ENCODE measurements at regions not wholly inside any gene's neighbourhood (a gene's known extent, or its start where the extent isn't known, plus 50 kb on each side); places are given as distances from the start of the nearest gene placed in this dataset.
"Not testable (repeated sequence)": the region's sequence is repeated elsewhere in the genome, so short reads cannot be mapped to it uniquely, and the experiment has no call there.

DNA sequence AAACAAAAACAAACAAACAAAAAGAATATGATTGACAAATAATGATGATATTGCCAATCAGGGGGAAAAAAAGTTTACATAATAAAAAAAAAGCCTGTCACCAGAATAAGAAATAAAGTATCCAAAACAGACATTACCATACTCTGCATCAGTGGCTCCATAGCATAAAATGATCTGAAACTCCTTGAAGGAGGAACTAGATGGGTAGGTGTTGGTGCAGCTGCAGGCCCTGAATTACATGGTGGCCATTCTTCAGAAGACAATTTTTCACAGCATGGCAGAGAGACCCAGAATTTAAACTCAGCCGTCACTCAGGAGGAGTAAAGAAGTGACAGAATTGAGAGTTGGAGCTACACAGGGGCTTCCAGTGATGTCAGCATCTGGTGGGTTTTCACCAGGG is 60.2 kb downstream of the GLUL start:
- no peak for DNase-seq

- peak; percentile 6 for DNase-seq
These were observed 61.3 kb downstream of the GLUL start for GRCh38 chr1:182330303-182330702.

DNA sequence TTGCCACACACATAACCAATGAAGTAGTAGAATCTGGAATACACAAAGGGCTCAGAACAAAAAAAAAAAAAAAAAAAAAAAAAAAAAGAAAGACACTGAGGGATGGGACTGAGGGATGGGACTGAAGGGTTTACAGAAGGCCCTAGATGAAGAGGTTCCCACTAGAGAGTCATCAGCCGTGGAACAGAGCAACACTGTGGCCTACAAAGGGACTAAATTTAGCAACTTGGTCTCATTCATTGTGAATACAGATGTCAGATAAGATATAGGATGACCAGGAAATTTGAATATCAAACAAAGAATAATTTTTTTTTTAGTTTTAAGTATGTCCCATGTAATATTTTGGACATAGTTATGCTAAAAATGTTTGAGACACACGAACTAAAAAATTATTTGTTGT is 62.1 kb downstream of the GLUL start:
- no peak for DNase-seq

DNA sequence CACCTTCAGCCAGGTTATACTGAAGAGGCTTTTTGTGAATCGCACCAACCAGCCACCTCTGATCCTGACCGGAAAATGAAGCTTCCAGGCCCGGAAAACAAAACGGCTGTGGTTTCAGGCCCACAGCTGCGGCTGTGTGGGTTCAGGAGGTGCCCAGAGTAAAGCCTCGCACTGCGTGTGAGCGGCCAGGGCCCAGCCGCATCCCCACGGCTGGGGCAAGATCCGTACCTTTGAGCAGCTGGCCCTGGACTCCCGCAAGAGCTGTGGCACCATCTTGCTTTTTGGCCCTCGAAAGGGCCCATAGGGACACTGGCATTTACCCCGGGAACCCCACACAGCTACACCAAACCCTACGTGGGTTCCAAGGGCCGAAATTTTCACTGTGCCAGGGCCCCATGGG is 63.0 kb downstream of the GLUL start:
- DNase-seq, result no peak

GRCh38 chr1:182325339-182325738 is 66.3 kb downstream of the GLUL start:
- DNase-seq, result no peak

DNA sequence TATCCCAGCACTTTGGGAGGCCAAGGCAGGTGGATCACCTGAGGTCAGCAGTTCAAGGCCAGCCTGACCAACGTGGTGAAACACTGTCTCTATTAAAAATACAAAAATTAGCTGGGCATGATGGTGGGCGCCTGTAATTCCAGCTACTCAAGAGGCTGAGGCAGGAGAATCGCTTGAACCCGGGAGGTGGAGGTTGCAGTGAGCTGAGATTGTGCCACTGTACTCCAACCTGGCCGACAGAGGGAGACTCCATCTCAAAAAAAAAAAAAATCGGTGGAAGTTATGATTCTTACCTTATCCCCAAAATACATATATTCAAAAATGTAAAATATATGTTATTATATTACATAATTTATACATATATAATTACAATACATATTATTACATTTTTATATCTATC is 70.1 kb downstream of the GLUL start:
- not testable (repeated sequence) for DNase-seq

- DNase-seq, result no peak
These were observed 73.9 kb downstream of the GLUL start for GRCh38 chr1:182317611-182318161.

DNA sequence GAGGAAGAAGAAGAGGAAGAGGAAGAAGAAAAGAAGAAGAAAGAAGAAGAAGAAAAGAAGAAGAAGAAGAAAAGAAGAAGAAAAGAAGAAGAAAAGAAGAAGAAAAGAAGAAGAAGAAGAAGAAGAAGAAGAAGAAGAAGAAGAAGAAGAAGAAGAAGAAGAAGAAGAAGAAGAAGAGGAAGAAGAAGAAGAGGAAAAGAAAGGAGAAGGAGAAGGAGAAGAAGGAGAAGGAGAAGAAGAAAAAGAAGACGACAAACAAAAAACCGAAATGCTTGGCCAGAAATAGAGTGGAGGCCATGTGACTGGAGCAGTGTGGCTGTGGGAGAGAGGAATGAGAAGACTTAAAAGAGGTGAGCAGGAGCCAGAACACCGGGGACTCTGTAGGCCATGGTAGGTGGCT is 75.1 kb downstream of the GLUL start:
- not testable (repeated sequence) for DNase-seq

GRCh38 chr1:182315167-182315556 is 76.4 kb downstream of the GLUL start:
- no peak for DNase-seq

DNA sequence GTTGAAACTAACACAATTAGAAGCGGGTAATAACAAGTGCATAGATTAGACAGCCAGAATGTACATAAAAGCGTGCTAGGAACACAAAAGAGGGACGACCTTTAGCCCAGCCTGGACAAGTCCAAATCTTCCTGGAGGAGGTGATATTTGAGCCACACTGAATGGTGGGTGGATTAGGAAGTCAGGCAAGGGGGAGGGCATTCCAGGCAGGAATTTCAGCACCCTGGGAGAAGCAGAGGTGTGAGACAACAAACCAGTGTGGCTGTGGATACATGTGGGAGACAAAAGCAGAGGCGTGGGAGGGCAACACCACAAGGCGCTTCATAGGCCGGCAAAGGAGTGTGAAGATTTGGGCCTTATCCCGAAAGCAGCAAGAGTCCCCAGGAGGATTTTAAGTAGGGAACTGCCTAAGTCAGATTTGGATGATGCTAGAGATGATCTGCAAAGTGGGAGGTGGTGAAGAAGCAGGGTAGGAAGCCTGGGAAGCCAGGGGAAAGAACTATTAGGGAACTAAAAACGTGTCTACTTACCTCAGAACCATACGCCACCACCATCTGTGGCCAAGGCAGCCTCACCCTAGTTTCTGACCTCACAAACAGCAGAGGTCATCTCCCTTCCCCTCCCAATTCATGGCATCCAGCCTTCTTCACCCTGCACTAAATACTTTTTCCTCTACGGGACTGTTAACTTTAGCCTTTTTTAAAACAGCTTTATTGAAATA is 81.8 kb downstream of the GLUL start:
- no peak for DNase-seq

DNA sequence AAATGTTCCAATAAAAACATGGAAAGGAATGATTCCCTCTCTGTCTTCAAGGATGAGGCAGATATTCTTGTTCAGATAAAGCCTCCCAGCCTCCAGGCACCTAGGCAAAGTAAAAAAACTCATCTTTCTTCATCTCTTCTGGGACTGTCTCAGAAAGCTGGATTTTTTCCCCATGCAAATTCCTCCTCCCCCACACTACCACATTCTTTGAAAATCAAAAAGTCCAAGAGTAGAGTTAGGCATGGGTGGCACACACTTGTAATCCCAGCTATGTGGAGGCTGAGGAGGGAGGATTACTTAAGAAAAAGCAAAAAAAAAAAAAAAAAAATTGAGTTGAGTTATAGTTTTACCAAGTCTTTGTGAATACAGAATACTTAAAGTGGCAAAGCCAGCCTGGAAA is 82.8 kb downstream of the GLUL start:
- no peak for DNase-seq

DNA sequence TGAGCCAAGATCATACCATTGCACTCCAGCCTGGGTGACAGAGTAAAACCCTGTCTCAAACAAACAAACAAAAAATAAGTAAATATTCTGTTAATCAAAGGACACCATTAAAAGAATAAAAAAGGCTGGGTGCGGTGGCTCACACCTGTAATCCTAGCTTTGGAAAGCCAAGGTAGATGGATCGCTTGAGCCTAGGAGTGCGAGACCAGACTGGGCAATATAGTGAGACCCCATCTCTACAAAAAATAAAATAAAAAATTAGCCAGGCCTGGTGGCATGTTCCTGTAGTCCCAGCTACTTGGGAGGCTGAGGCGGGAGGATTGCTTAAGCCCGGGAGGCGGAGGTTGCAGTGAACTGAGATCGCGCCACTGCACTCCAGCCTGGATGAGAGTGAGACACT is 84.1 kb downstream of the GLUL start:
- DNase-seq, result not testable (repeated sequence)

GRCh38 chr1:182305861-182306260 is 85.7 kb downstream of the GLUL start:
- no peak for DNase-seq

- no peak for DNase-seq
These were observed 87.0 kb downstream of the GLUL start for GRCh38 chr1:182304627-182305026.

GRCh38 chr1:182304218-182304617 is 87.4 kb downstream of the GLUL start:
- no peak for DNase-seq

DNA sequence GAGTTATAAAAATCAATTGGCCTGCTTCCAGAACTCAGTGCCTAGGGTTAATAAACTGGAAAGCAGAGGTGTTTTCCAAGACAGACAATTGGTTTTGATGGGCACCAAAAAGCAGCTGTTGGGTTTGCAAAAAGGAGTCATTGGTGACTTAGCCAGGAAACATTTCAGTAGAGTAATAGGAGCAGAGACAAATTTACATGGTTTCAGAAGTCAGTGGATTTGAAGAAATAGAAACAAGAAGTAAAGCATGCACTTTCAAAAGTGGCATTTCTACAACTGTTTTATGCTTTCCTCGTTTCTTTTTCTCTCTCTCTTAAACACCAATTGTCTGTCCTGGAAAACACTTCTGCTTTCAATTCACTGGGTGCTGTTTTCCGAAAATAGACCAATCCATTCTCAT is 87.8 kb downstream of the GLUL start:
- DNase-seq, result no peak

GRCh38 chr1:182301467-182302198 is 90.0 kb downstream of the GLUL start:
- no peak for DNase-seq

DNA sequence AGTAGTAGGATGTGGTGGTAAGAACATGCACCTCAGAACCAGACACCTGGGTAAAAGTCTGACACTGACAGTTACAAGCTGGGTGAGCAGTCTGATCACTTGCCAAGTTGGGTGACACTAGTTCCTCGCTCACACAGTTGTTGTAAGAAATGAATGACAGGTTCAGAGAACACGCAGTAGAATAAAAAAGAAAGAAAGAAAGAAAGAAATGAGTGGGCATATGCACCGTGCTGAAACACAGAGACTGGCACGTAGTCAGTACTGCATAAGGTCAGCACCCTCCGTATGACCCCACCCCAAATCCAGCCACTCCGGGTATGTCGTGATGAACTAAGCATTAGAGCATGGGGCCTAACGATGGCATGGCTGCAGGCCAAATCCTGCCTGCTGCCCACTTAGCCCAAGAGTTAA is 90.6 kb downstream of the GLUL start:
- DNase-seq, result no peak

GRCh38 chr1:182299728-182300616 is 91.6 kb downstream of the GLUL start:
- peak; percentile 49 for DNase-seq

GRCh38 chr1:182299054-182299727 is 92.4 kb downstream of the GLUL start:
- DNase-seq, result not testable (repeated sequence)

DNA sequence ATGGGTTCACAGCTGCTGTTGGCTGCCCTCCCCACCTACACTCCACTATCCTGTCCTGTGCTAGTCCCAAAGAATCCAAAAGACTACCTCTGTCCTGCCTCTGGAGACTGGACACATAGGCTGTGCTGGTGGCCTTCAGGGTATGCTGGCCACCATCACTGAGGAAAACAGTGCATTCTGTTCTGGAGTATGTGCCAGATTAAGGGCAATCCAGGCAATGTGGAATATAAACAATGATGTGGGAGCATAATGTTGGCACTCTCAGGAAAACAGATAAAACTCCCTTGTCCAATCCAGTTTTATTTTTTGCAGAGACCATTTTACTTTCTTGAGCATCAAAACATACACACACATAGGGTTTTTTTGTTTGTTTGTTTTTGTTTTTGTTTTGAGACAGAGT is 94.3 kb downstream of the GLUL start:
- DNase-seq, result no peak

- DNase-seq, result no peak
These were observed 95.9 kb downstream of the GLUL start for GRCh38 chr1:182295697-182296096.

DNA sequence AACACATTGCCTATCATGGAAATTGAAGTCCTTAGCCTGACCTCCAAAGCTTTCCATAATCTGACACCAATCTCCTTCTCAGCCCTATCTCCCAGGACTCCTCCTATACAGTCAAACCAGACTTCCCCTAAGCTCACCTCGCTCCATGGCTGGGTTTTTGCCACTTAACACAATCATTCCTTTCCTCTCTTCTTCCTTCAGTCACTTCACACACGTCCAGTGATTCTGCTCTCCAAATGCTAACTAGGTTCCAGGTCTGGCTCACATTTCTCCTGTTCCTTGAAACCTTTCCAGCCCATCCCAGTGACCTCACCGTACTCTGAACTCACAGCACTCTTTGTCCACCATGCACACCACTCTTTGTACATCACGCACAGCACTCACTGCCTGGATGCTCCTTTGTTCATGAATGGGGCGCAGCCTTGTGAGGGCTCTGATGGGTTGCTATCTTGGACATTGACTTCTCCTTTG is 98.4 kb downstream of the GLUL start:
- no peak for DNase-seq
